ENCODE measurements at regions not wholly inside any gene's neighbourhood (a gene's known extent, or its start where the extent isn't known, plus 50 kb on each side); places are given as distances from the start of the nearest gene placed in this dataset.

GRCh38 chr4:165721815-165722214 is 151.2 kb upstream of the TLL1 start:
- DNase-seq, result no peak
- Mint-ChIP-seq H3K27me3 (peaks cover 6% of the 10 kb centered on the region), H3K4me1 (no peaks in the 10 kb centered on the region), H3K36me3 (ENCODE audit: low read depth) (no peaks in the 10 kb centered on the region), H3K4me3 (no peak overlapping the region), H3K27ac (no peak overlapping the region)
- no peaks in the 10 kb centered on the region for H3K9me3 ChIP-seq (ENCODE audit: control insufficient read depth, low read length, poor library complexity, severe bottlenecking)
- no peak for ATAC-seq

DNA sequence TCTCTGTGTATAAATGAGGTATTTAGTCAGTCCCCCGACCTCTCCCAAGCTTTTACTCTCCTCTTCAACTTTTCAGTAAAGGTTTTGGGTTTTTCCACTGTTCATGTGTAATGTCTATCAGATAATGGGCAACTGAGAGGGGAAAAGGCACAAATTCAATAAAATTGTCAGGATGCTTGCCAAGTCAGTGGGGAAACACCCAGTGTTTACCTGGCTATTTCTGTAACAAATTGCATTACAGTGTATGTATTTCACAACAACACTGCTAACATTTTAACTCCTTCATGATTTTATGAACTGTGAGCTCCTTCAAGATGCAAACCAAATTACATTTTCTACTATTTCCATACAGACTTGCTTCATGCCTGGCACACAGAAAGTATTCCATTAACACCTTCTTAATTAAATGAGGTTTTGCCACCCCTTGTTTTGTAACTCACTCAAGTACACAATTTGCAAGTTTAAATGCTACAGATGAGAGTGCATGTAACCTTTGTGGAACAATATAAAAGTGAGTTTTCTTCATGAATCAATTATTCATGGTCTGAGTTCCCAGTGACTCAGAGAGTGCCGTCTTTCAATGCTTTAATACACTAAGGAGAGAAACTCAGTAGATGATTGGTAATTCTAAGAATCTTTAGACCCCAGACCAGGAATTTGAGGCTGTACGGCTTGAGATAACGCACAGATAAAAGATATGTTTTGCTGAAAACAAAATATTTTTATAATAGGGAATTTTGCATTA is 149.8 kb upstream of the TLL1 start:
- no peak for DNase-seq
- H3K9me3 ChIP-seq (ENCODE audit: control insufficient read depth, low read length, poor library complexity, severe bottlenecking), result no peaks in the 10 kb centered on the region
- Mint-ChIP-seq H3K36me3 (ENCODE audit: low read depth) (no peaks in the 10 kb centered on the region), H3K4me1 (no peaks in the 10 kb centered on the region), H3K27me3 (peaks cover 6% of the 10 kb centered on the region), H3K27ac (no peak overlapping the region), H3K4me3 (no peak overlapping the region)
- no peak for ATAC-seq

DNA sequence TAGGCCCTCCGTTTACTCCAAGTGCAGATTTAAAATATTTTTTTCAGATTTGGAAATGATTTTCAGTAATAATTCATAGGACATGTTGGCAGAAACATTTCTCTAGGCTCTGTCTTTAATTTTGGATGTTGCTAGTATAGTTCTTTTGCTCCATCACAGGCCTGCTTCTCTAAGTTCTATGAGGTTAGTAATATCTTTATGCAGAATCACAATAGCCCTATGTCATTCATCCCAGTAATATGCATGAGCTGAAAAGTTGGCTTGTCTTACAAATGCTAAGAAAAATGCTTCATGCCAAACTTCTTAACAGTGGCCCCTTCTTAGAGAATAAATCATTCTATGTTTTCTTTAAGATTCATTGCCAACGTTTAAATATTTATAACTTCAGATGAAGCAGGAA is 148.3 kb upstream of the TLL1 start:
- peaks cover 6% of the 10 kb centered on the region for H3K27me3 Mint-ChIP-seq
- DNase-seq (no peak), ATAC-seq (no peak)
- no peak overlapping the region for H3K27ac Mint-ChIP-seq
- H3K4me1 Mint-ChIP-seq, result no peaks in the 10 kb centered on the region
- no peaks in the 10 kb centered on the region for H3K36me3 Mint-ChIP-seq (ENCODE audit: low read depth)
- H3K9me3 ChIP-seq (ENCODE audit: control insufficient read depth, low read length, poor library complexity, severe bottlenecking), result no peaks in the 10 kb centered on the region
- no peak overlapping the region for H3K4me3 Mint-ChIP-seq

DNA sequence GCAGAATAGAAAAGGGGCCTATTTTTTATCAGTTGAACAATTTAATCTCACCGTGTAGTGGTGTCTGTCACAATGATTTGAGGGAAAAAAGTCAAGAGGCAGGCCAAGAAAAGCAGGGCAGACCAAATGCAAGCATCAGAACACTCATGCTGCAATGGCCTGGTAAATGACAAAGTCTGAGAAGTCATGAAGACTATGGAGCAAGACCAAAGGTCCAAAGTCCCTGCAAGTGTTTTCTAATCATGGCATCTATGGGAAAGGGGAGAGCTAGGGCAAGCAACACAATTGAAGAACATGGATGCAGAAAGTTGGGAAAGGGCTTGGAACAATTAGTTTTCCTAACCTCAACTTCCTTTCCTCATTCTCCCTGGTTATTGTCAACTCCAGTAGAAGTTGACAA is 147.7 kb upstream of the TLL1 start:
- Mint-ChIP-seq H3K27ac (no peak overlapping the region), H3K27me3 (peaks cover 6% of the 10 kb centered on the region), H3K4me1 (no peaks in the 10 kb centered on the region), H3K4me3 (no peak overlapping the region), H3K36me3 (ENCODE audit: low read depth) (no peaks in the 10 kb centered on the region)
- ATAC-seq (no peak), DNase-seq (no peak)
- no peaks in the 10 kb centered on the region for H3K9me3 ChIP-seq (ENCODE audit: control insufficient read depth, low read length, poor library complexity, severe bottlenecking)

- Mint-ChIP-seq H3K36me3 (ENCODE audit: low read depth) (no peaks in the 10 kb centered on the region), H3K4me3 (no peak overlapping the region), H3K4me1 (no peaks in the 10 kb centered on the region), H3K27me3 (peaks cover 6% of the 10 kb centered on the region), H3K27ac (no peak overlapping the region)
- ATAC-seq, result no peak
- no peaks in the 10 kb centered on the region for H3K9me3 ChIP-seq (ENCODE audit: control insufficient read depth, low read length, poor library complexity, severe bottlenecking)
- DNase-seq, result no peak
These were observed 146.2 kb upstream of the TLL1 start for GRCh38 chr4:165726831-165727230.

DNA sequence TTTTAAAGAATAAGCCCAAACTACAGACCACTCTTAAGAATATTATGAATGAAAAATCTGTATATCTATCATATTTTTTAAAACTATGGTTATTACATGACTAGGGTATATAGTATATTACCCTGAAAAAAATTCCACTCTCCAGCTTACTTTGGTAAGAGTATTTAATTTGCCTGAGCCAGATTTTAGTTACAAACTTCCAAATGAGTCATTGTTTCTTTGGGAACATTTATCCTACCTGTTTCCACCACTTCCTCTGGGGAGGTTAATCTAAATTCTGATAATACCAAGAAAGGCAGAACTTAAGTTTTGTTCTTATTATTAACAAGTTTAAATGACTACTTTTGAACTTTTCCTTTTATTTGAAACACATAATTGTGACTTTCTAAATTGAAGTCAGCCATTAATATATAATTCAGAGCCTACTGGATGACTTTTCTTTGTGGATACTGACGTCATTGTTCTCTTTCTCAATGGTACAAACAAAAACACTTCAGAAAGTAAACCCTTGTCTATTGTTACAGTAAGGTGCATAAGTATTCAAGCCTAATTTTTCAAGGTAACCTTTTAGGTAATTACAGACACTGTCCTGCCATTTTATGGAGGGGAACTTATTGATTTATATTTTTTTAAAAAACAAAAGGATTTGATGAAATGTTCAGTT is 135.6 kb upstream of the TLL1 start:
- no peaks in the 10 kb centered on the region for H3K27me3 Mint-ChIP-seq
- DNase-seq (no peak), ATAC-seq (no peak)
- H3K9me3 ChIP-seq (ENCODE audit: control insufficient read depth, low read length, poor library complexity, severe bottlenecking), result no peaks in the 10 kb centered on the region
- H3K4me1 Mint-ChIP-seq, result no peaks in the 10 kb centered on the region
- H3K4me3 Mint-ChIP-seq, result no peak overlapping the region
- H3K36me3 Mint-ChIP-seq (ENCODE audit: low read depth), result no peaks in the 10 kb centered on the region
- H3K27ac Mint-ChIP-seq, result no peak overlapping the region

DNA sequence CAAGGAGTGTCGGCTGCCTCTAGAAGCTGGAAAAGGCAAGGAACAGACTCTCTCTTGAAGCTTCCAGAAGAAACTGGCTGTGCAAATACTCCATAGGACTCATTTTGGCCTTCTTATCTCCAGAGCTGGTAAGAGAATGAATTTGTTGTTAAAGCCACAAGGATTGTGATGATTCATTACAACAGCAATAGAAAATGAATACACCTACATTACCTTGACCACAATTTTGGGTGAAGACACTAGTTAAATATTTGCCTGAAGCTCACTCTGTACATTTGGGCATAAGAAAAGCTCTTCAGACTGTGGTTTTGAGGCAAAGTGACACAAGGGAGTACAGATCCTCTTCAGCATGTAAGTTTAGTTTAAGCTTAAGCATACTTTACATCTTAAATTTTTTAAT is 134.5 kb upstream of the TLL1 start:
- Mint-ChIP-seq H3K36me3 (ENCODE audit: low read depth) (no peaks in the 10 kb centered on the region), H3K27ac (no peak overlapping the region), H3K27me3 (no peaks in the 10 kb centered on the region), H3K4me1 (no peaks in the 10 kb centered on the region), H3K4me3 (no peak overlapping the region)
- DNase-seq (no peak), ATAC-seq (no peak)
- no peaks in the 10 kb centered on the region for H3K9me3 ChIP-seq (ENCODE audit: control insufficient read depth, low read length, poor library complexity, severe bottlenecking)

GRCh38 chr4:165740911-165741310 is 132.1 kb upstream of the TLL1 start:
- no peaks in the 10 kb centered on the region for H3K36me3 Mint-ChIP-seq (ENCODE audit: low read depth)

DNA sequence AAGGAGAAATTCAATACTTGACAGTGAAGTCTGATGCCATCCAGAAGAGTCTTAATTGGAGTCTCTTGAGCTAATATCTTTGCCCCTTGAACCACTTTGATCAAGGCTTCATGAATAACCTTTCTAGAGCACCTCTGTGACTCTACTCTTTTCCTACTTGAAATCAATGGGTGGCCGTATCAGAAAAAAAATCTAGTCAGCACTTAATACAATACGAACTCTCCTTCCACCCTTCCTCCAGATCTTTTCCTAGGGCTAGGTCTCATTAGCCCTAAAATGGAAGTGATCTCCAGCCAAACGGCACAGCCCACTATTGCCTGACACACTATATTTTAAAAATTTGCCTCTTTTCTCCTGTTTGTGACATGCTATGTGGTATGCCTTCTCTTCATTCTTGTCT is 129.6 kb upstream of the TLL1 start:
- no peaks in the 10 kb centered on the region for H3K4me1 Mint-ChIP-seq
- H3K36me3 Mint-ChIP-seq (ENCODE audit: low read depth), result no peaks in the 10 kb centered on the region
- DNase-seq (no peak), ATAC-seq (no peak)
- no peaks in the 10 kb centered on the region for H3K27me3 Mint-ChIP-seq
- H3K27ac Mint-ChIP-seq, result no peak overlapping the region
- H3K4me3 Mint-ChIP-seq, result no peak overlapping the region
- H3K9me3 ChIP-seq (ENCODE audit: control insufficient read depth, low read length, poor library complexity, severe bottlenecking), result no peaks in the 10 kb centered on the region

More at GRCh38 chr4:165740911-165741310, 132.1 kb upstream of the TLL1 start:
- Mint-ChIP-seq H3K27ac (no peak overlapping the region), H3K27me3 (no peaks in the 10 kb centered on the region), H3K4me1 (no peaks in the 10 kb centered on the region), H3K4me3 (no peak overlapping the region)
- DNase-seq (no peak), ATAC-seq (no peak)
- no peaks in the 10 kb centered on the region for H3K9me3 ChIP-seq (ENCODE audit: control insufficient read depth, low read length, poor library complexity, severe bottlenecking)

- Mint-ChIP-seq H3K36me3 (ENCODE audit: low read depth) (no peaks in the 10 kb centered on the region), H3K27ac (no peak overlapping the region), H3K4me3 (no peak overlapping the region), H3K27me3 (no peaks in the 10 kb centered on the region), H3K4me1 (no peaks in the 10 kb centered on the region)
- no peaks in the 10 kb centered on the region for H3K9me3 ChIP-seq (ENCODE audit: control insufficient read depth, low read length, poor library complexity, severe bottlenecking)
- ATAC-seq (no peak), DNase-seq (no peak)
These were observed 128.7 kb upstream of the TLL1 start for GRCh38 chr4:165744370-165744769.

DNA sequence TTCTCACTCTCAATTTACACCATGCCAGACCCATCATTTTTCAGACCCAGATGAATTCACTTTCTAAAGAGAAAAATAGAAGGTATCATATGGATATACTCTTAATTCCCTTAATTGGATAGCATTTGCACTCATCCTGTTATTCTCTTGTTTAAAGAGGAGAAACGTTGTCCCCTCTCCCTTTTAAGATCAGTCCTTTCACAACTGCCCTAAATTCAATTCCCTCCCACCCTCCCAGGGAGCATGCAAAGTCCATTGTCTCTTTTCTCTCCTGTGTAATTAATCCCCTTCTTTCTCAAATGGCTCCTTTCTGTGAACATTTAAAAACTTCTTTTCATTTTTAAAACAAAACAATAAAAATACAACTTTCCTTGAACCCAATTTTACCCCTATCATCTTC is 124.7 kb upstream of the TLL1 start:
- Mint-ChIP-seq H3K36me3 (ENCODE audit: low read depth) (no peaks in the 10 kb centered on the region), H3K4me3 (no peak overlapping the region), H3K4me1 (no peaks in the 10 kb centered on the region), H3K27ac (no peak overlapping the region), H3K27me3 (no peaks in the 10 kb centered on the region)
- H3K9me3 ChIP-seq (ENCODE audit: control insufficient read depth, low read length, poor library complexity, severe bottlenecking), result no peaks in the 10 kb centered on the region
- ATAC-seq (no peak), DNase-seq (no peak)

DNA sequence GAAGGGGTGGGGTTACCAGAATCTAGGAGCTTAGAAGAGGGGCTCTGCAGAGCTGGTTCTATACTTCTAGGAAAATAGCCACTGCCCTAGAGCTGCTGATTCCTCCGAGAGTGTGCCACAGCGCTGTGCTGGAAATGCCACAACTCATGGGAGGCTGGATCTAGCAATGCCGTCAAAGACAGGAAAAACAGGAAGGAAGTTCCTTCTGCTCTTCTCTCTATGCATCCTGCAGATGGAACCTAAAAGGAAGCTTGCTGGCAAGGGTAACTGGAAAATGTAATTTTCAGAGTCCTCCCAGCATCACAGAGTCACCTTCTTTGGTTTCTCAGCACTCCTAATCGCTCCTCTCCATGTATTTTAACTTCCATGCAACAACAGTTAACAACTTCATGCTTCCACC is 121.2 kb upstream of the TLL1 start:
- Mint-ChIP-seq H3K27me3 (no peaks in the 10 kb centered on the region), H3K4me1 (no peaks in the 10 kb centered on the region), H3K27ac (no peak overlapping the region), H3K4me3 (no peak overlapping the region), H3K36me3 (ENCODE audit: low read depth) (no peaks in the 10 kb centered on the region)
- no peaks in the 10 kb centered on the region for H3K9me3 ChIP-seq (ENCODE audit: control insufficient read depth, low read length, poor library complexity, severe bottlenecking)
- no peak for ATAC-seq
- DNase-seq, result no peak

DNA sequence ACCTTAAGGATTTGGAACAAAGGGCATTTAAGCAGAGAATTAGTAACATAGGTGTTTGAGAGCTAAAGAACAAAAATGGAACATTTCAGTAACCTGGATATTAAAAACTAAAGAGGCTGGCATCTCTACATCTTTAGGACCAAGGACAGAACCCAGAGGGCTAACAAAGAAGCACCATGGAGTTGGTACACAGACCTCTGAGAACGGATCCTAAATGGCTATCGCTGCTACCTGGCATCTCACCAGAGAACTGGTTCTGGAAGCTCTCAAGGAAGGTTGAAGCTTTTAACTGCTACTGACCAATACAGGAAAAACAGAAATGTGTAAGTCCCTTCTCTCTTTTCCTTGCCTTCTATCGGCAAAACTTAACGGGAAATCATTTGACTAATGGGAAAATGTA is 118.4 kb upstream of the TLL1 start:
- H3K36me3 Mint-ChIP-seq (ENCODE audit: low read depth), result no peaks in the 10 kb centered on the region
- no peak overlapping the region for H3K4me3 Mint-ChIP-seq
- H3K9me3 ChIP-seq (ENCODE audit: control insufficient read depth, low read length, poor library complexity, severe bottlenecking), result peaks cover 2% of the 10 kb centered on the region
- ATAC-seq, result no peak
- no peaks in the 10 kb centered on the region for H3K27me3 Mint-ChIP-seq
- no peak for DNase-seq
- no peaks in the 10 kb centered on the region for H3K4me1 Mint-ChIP-seq
- no peak overlapping the region for H3K27ac Mint-ChIP-seq

DNA sequence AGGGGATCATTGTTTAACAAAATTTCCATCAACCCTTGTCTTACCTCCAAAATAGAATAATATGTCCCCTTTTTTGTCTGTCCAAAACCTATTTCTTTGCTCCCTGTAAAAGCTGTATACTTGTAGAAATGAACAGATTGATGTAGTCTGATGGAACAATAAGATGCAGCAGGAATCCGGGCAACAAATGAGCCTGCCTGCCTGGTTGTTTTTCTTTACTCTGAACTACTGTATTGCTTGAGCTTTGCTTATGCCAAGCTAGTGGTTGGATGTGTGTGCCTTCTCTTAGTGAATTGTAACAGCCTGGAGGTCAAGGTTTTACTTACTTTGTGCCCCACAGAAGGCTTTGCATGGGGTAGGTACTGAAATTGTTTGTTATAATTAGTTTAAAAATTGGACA is 116.2 kb upstream of the TLL1 start:
- DNase-seq (no peak), ATAC-seq (no peak)
- H3K4me3 Mint-ChIP-seq, result no peak overlapping the region
- H3K27me3 Mint-ChIP-seq, result no peaks in the 10 kb centered on the region
- no peaks in the 10 kb centered on the region for H3K36me3 Mint-ChIP-seq (ENCODE audit: low read depth)
- H3K9me3 ChIP-seq (ENCODE audit: control insufficient read depth, low read length, poor library complexity, severe bottlenecking), result peaks cover 4% of the 10 kb centered on the region
- H3K27ac Mint-ChIP-seq, result no peak overlapping the region
- H3K4me1 Mint-ChIP-seq, result no peaks in the 10 kb centered on the region
